Lower leg skin (tissue), 4 donors: ENCODE measurements at regions not wholly inside any gene's neighbourhood (a gene's known extent, or its start where the extent isn't known, plus 50 kb on each side); places are given as distances from the start of the nearest gene placed in this dataset.

Experiments used
- DNase-seq, 2 donors: peaks; one replicate each; pipeline ENCODE4 v3.0.0-alpha.2; 2019; ENCODE audit warnings: low spot score in 2 of 2
- H3K4me3 ChIP-seq: fragments of 200-600 bp; sonication (generic); 2 replicates; pipeline ENCODE4 v1.5.1; 2017; ENCODE audit warnings: mild to moderate bottlenecking, low read depth; ENCODE audit not compliant: poor library complexity, severe bottlenecking
- CTCF ChIP-seq, 3 donors: fragments of 450-650 bp; IDR thresholded peaks; one replicate each; pipeline ENCODE4 v1.5.1; 2016; ENCODE audit warnings: antibody characterized with exemption in 3 of 3, mild to moderate bottlenecking in 3 of 3, moderate library complexity in 2 of 3
- POLR2A ChIP-seq, 2 donors: fragments of 450-650 bp; IDR thresholded peaks; one replicate each; pipeline ENCODE4 v1.6.1; 2016 to 2017; ENCODE audit warnings: antibody characterized with exemption in 2 of 2, mild to moderate bottlenecking in 1 of 2, moderate library complexity in 1 of 2
- WGBS, 2 donors: methylation state at CpG; one replicate each; pipeline ENCODE4 v1.1.5; 2018; 5-methylcytosine and 5-hydroxymethylcytosine counted together
- intact Hi-C: fragments of 100-400 bp; cut with DNase I; formaldehyde crosslinking; loops from one replicate; pipeline ENCODE4 v1.15.0; 2023; ENCODE audit warnings: low total_unique reads

GRCh38 chr1:115430441-115431158 lies 92.6 kb upstream of the NGF start:
- WGBS, 2 donors, result 51 to 60% methylated on average over 7 of the region's 7 CpGs
- intact Hi-C loops, result no loop called here
- DNase-seq, result peak in 1 of 2 donors; percentile 29
- no peak for TF ChIP-seq POLR2A (IDR thresholded peaks at IDR 0.05)
- TF ChIP-seq CTCF (IDR thresholded peaks at IDR 0.05), result no peak
- H3K4me3 ChIP-seq, result no peak overlapping the region

- H3K4me3 ChIP-seq, result no peak overlapping the region
- DNase-seq, result no peak
- TF ChIP-seq POLR2A (IDR thresholded peaks at IDR 0.05) (no peak), CTCF (IDR thresholded peaks at IDR 0.05) (no peak)
- WGBS, 2 donors, result 88 to 92% methylated on average over 2 of the region's 2 CpGs
- intact Hi-C loops, result no loop called here
These were observed 91.8 kb upstream of the NGF start for GRCh38 chr1:115429884-115430283.

- TF ChIP-seq CTCF (IDR thresholded peaks at IDR 0.05) (no peak), POLR2A (IDR thresholded peaks at IDR 0.05) (no peak)
These were observed 91.2 kb upstream of the NGF start for GRCh38 chr1:115429241-115429640.

GRCh38 chr1:115428676-115429075 lies 90.6 kb upstream of the NGF start:
- no peak for DNase-seq
- intact Hi-C loops, result no loop called here
- WGBS, 2 donors, result 93 to 100% methylated on average over 1 of the region's 1 CpG
- TF ChIP-seq POLR2A (IDR thresholded peaks at IDR 0.05) (no peak), CTCF (IDR thresholded peaks at IDR 0.05) (no peak)
- H3K4me3 ChIP-seq, result no peak overlapping the region

More at GRCh38 chr1:115429241-115429640, 91.2 kb upstream of the NGF start:
- intact Hi-C loops, result no loop called here
- H3K4me3 ChIP-seq, result no peak overlapping the region
- WGBS, 2 donors, result 85 to 86% methylated on average over 2 of the region's 2 CpGs
- DNase-seq, result no peak

GRCh38 chr1:115428256-115428655 lies 90.2 kb upstream of the NGF start:
- DNase-seq, result no peak
- TF ChIP-seq CTCF (IDR thresholded peaks at IDR 0.05) (no peak), POLR2A (IDR thresholded peaks at IDR 0.05) (no peak)
- H3K4me3 ChIP-seq, result no peak overlapping the region
- intact Hi-C loops, result no loop called here
- 83 to 85% methylated on average over 2 of the region's 2 CpGs for WGBS, 2 donors

- 94 to 96% methylated on average over 5 of the region's 5 CpGs for WGBS, 2 donors
- intact Hi-C loops, result no loop called here
- no peak for DNase-seq
- no peak for TF ChIP-seq POLR2A (IDR thresholded peaks at IDR 0.05)
- TF ChIP-seq CTCF (IDR thresholded peaks at IDR 0.05), result no peak
- no peak overlapping the region for H3K4me3 ChIP-seq
These were observed 88.9 kb upstream of the NGF start for GRCh38 chr1:115426956-115427355.
